NCI-H345 (cell line): ENCODE measurements at regions not wholly inside any gene's neighbourhood (a gene's known extent, or its start where the extent isn't known, plus 50 kb on each side); places are given as distances from the start of the nearest gene placed in this dataset.

ENCODE experiments used
- DNase-seq: peaks from one replicate; lab custom pipeline; 2025; lab: John Stamatoyannopoulos, UW

GRCh38 chr6:168228676-168229367 lies 90.8 kb downstream of the DACT2 start:
- no peak for DNase-seq

GRCh38 chr6:168227840-168228239 lies 91.7 kb downstream of the DACT2 start:
- DNase-seq: no peak

GRCh38 chr6:168226902-168227318 lies 92.7 kb downstream of the DACT2 start:
- peak; percentile 72 for DNase-seq

GRCh38 chr6:168226061-168226752 lies 93.4 kb downstream of the DACT2 start:
- DNase-seq: no peak

GRCh38 chr6:168225471-168225911 lies 94.1 kb downstream of the DACT2 start:
- no peak for DNase-seq

GRCh38 chr6:168223755-168224154 lies 95.8 kb downstream of the DACT2 start:
- DNase-seq: no peak

- DNase-seq: no peak
These were observed 96.4 kb downstream of the DACT2 start for GRCh38 chr6:168223150-168223549.

GRCh38 chr6:168222115-168223043 lies 97.2 kb downstream of the DACT2 start:
- DNase-seq: no peak

GRCh38 chr6:168221497-168222079 lies 98.0 kb downstream of the DACT2 start:
- DNase-seq: no peak

GRCh38 chr6:168221000-168221399 lies 98.6 kb downstream of the DACT2 start:
- DNase-seq: peak; percentile 22

GRCh38 chr6:168219804-168220203 lies 99.8 kb downstream of the DACT2 start:
- DNase-seq: no peak

- peak; percentile 63 for DNase-seq
These were observed 100.6 kb downstream of the DACT2 start for GRCh38 chr6:168218785-168219566.

- DNase-seq: peak; percentile 91
These were observed 101.6 kb downstream of the DACT2 start for GRCh38 chr6:168217880-168218537.

GRCh38 chr6:168217216-168217879 lies 102.2 kb downstream of the DACT2 start:
- no peak for DNase-seq

- DNase-seq: no peak
These were observed 102.8 kb downstream of the DACT2 start for GRCh38 chr6:168216751-168217191.

- DNase-seq: no peak
These were observed 103.5 kb downstream of the DACT2 start for GRCh38 chr6:168216117-168216516.

GRCh38 chr6:168215121-168215808 lies 104.3 kb downstream of the DACT2 start:
- no peak for DNase-seq

GRCh38 chr6:168214586-168215104 lies 104.9 kb downstream of the DACT2 start:
- DNase-seq: no peak

- no peak for DNase-seq
These were observed 106.5 kb downstream of the DACT2 start for GRCh38 chr6:168213121-168213524.
